WERI-Rb-1 (cell line): ENCODE measurements at regions not wholly inside any gene's neighbourhood (a gene's known extent, or its start where the extent isn't known, plus 50 kb on each side); places are given as distances from the start of the nearest gene placed in this dataset.

Experiments used
- DNase-seq: peaks from one replicate; pipeline ENCODE4 v3.0.0-alpha.2; 2020
- H3K27ac ChIP-seq: fragments of 250-450 bp; sonication (Bioruptor Pico); 2 replicates; pipeline ENCODE4 v1.5.1; 2020; ENCODE audit warnings: mild to moderate bottlenecking, moderate library complexity
- H3K27me3 ChIP-seq: fragments of 250-450 bp; sonication (Bioruptor Pico); 2 replicates; pipeline ENCODE4 v1.5.1; 2021; ENCODE audit warnings: mild to moderate bottlenecking, low read depth, moderate library complexity; ENCODE audit not compliant: insufficient read depth, severe bottlenecking
- H3K36me3 ChIP-seq: fragments of 250-450 bp; sonication (Bioruptor Pico); 2 replicates; pipeline ENCODE4 v1.5.1; 2020; ENCODE audit warnings: mild to moderate bottlenecking, moderate library complexity
- H3K4me3 ChIP-seq: 2 replicates; pipeline ENCODE4 v1.5.1; 2011; ENCODE audit warnings: low read depth, mild to moderate bottlenecking, control low read depth, low read length
- H3K9me3 ChIP-seq: fragments of 250-450 bp; sonication (Bioruptor Pico); 2 replicates; pipeline ENCODE4 v1.5.1; 2021; ENCODE audit warnings: mild to moderate bottlenecking, moderate library complexity; ENCODE audit not compliant: severe bottlenecking
- CTCF ChIP-seq: IDR thresholded peaks from 2 replicates; pipeline ENCODE4 v1.5.1; 2011; ENCODE audit warnings: low read depth, mild to moderate bottlenecking, control low read depth, inconsistent platforms, low read length

- H3K27ac ChIP-seq, result no peak overlapping the region
- H3K27me3 ChIP-seq, result no peaks in the 10 kb centered on the region
- H3K36me3 ChIP-seq, result no peaks in the 10 kb centered on the region
- DNase-seq, result no peak
- TF ChIP-seq CTCF, result no peak
- H3K9me3 ChIP-seq, result no peaks in the 10 kb centered on the region
- H3K4me3 ChIP-seq, result no peak overlapping the region
These were observed 234.2 kb upstream of the RFX3 start for GRCh38 chr9:3760031-3760430.

- Histone ChIP-seq H3K27me3 (no peaks in the 10 kb centered on the region), H3K27ac (no peak overlapping the region), H3K9me3 (no peaks in the 10 kb centered on the region), H3K36me3 (no peaks in the 10 kb centered on the region), H3K4me3 (no peak overlapping the region)
- DNase-seq, result no peak
- no peak for TF ChIP-seq CTCF
These were observed 233.2 kb upstream of the RFX3 start for GRCh38 chr9:3758816-3759576.

DNA sequence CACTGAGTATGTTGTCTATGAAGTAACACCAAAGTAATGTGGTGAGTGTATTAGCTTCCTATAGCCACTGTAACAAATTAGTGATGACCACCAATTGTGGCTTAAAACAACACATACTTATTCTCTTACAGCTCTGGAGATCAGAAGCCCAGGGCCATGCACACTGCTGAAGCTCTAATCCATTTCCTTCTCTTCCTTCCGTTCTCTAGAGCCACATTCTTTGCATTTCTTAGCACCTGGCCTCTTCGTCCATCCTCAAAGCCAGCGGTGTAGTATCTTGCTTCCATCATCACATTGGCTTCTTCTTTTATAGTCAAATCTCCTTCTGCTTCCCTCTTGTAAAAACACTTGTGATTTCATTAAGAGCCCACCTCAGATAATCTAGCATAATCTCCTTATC lies 230.3 kb upstream of the RFX3 start:
- no peak for TF ChIP-seq CTCF
- Histone ChIP-seq H3K27me3 (no peaks in the 10 kb centered on the region), H3K9me3 (no peaks in the 10 kb centered on the region), H3K27ac (no peak overlapping the region), H3K4me3 (no peak overlapping the region), H3K36me3 (no peaks in the 10 kb centered on the region)
- no peak for DNase-seq

DNA sequence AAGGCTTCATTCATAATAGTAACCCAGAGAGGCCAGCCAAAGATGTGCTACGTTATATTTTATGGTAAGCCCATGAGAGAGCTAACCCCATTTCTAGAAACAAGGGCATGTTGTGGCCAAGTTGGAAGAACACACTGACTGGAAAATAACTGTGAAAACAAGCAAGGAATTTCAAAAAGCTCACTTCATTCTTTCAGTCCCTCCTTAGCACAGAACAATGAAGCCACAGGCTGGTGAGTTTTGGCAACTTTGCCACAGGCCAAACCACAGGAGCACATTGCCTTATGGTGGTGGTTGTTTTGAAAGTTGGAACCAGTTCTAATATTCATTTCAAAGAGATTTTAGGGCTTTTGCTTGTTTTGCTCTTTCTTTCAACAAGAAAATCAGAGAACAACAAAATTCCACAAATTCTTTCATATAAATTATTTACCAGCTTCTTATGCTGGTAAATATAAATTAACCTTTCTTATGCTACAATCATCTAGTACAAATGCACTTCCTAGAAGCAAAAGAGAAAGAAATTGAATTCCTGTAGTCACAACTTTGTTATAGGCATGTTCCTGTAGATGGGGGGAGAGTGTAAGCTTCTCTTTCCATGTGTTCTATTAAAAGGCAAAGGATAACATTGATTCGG lies 225.4 kb upstream of the RFX3 start:
- Histone ChIP-seq H3K27ac (no peak overlapping the region), H3K4me3 (no peak overlapping the region), H3K36me3 (no peaks in the 10 kb centered on the region), H3K9me3 (no peaks in the 10 kb centered on the region), H3K27me3 (no peaks in the 10 kb centered on the region)
- DNase-seq, result no peak
- no peak for TF ChIP-seq CTCF

DNA sequence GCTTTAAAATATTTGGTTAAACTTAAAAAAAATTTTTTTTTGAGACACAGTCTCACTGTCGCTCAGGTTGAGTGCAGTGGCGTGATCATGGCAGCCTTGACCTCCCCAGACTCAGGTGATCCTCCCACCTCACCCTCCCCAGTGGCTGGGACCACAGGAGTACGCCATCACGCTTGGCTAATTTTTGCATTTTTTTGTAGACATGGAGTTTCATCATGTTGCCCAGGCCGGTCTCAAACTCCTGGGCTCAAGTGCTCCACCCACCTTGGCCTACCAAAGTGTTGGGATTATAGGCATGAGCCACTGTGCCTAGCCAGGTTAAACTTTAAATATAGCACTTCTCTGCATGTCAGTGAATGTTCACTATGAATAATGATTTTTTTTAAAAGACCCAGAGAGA lies 224.5 kb upstream of the RFX3 start:
- no peaks in the 10 kb centered on the region for H3K9me3 ChIP-seq
- no peak overlapping the region for H3K4me3 ChIP-seq
- no peaks in the 10 kb centered on the region for H3K36me3 ChIP-seq
- no peak for DNase-seq
- no peak overlapping the region for H3K27ac ChIP-seq
- no peaks in the 10 kb centered on the region for H3K27me3 ChIP-seq
- no peak for TF ChIP-seq CTCF
